ENCODE measurements at regions not wholly inside any gene's neighbourhood (a gene's known extent, or its start where the extent isn't known, plus 50 kb on each side); places are given as distances from the start of the nearest gene placed in this dataset.

DNA sequence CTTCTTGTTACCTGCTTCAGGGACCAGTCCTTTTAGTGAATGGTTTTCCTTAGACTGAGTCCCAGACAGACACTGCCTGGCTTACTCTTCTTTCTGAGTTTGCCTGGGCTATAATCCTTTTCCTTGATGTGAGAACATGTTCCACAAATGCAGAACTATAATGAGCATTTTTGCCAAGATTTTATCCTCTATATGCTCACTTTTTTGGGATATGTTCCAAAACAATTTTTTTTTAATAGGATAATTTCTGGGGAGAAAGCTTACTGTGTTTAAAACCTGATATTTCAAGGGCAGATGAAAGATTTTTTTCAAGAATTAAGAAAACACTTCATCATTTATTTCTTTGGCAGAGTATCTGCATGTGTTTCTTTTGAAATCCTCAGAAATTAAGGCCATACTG is 110.0 kb upstream of the TENM4 start:
- no peak for TF ChIP-seq RCOR1 (IDR thresholded peaks at IDR 0.05; ENCODE audit: low read depth, low read length)
- no peak for TF ChIP-seq HOXA7 (CRISPR knock-in tag; IDR thresholded peaks at IDR 0.05)
- TF ChIP-seq, protein P1, sequence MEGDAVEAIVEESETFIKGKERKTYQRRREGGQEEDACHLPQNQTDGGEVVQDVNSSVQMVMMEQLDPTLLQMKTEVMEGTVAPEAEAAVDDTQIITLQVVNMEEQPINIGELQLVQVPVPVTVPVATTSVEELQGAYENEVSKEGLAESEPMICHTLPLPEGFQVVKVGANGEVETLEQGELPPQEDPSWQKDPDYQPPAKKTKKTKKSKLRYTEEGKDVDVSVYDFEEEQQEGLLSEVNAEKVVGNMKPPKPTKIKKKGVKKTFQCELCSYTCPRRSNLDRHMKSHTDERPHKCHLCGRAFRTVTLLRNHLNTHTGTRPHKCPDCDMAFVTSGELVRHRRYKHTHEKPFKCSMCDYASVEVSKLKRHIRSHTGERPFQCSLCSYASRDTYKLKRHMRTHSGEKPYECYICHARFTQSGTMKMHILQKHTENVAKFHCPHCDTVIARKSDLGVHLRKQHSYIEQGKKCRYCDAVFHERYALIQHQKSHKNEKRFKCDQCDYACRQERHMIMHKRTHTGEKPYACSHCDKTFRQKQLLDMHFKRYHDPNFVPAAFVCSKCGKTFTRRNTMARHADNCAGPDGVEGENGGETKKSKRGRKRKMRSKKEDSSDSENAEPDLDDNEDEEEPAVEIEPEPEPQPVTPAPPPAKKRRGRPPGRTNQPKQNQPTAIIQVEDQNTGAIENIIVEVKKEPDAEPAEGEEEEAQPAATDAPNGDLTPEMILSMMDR (IDR thresholded peaks at IDR 0.05) = no peak
- TF ChIP-seq, protein P2, sequence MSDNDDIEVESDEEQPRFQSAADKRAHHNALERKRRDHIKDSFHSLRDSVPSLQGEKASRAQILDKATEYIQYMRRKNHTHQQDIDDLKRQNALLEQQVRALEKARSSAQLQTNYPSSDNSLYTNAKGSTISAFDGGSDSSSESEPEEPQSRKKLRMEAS (IDR thresholded peaks at IDR 0.05) = no peak
- TF ChIP-seq CEBPB (IDR thresholded peaks at IDR 0.05) = no peak
